ENCODE measurements at regions not wholly inside any gene's neighbourhood (a gene's known extent, or its start where the extent isn't known, plus 50 kb on each side); places are given as distances from the start of the nearest gene placed in this dataset.
"Not testable (repeated sequence)": the region's sequence is repeated elsewhere in the genome, so short reads cannot be mapped to it uniquely, and the experiment has no call there.

DNA sequence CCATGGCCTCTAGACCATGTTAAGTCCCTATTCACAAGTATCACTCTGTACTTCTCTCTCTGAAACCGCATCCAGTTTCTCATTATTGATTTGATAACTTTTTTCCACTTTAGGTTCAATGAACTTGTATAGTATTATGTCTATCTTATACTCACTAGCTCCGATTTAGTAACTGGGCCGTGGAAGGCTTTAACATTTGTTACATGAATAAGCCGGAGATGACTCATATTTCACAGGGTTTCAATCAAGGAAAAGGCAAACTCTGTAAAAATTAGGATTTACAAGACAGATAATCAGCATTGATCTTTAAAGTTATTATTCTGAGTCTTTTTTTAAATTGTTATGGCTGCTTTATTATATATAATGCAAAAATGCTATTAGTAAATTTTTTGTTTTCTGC is 662.2 kb upstream of the CNTN5 start:
- TF ChIP-seq, protein P1, sequence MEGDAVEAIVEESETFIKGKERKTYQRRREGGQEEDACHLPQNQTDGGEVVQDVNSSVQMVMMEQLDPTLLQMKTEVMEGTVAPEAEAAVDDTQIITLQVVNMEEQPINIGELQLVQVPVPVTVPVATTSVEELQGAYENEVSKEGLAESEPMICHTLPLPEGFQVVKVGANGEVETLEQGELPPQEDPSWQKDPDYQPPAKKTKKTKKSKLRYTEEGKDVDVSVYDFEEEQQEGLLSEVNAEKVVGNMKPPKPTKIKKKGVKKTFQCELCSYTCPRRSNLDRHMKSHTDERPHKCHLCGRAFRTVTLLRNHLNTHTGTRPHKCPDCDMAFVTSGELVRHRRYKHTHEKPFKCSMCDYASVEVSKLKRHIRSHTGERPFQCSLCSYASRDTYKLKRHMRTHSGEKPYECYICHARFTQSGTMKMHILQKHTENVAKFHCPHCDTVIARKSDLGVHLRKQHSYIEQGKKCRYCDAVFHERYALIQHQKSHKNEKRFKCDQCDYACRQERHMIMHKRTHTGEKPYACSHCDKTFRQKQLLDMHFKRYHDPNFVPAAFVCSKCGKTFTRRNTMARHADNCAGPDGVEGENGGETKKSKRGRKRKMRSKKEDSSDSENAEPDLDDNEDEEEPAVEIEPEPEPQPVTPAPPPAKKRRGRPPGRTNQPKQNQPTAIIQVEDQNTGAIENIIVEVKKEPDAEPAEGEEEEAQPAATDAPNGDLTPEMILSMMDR (IDR thresholded peaks at IDR 0.05; ENCODE audit: control insufficient read depth, insufficient read depth, low read depth, low read length, missing control alignments) = no peak
- H3K4me3 ChIP-seq (ENCODE audit: control insufficient read depth, low read depth, low read length) = no peak overlapping the region
- no peak for DNase-seq (ENCODE audit: low read depth)

DNA sequence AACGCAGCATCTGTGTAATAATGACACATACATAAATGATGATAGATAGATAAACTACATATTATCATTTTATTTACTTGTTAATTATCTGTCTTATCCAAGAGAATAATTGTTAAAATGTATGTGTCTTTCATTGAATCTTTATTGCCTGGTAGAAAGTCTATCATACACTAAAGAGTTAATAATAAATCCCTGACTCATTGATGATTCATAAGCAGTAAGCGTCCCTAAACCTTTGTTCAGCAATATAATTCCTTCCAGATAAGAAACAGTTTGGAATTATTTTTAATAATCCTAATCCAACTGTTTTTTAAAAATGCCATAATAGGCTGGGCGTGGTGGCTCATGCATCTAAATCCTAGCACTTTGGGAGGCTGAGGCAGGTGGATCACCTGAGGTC is 655.6 kb upstream of the CNTN5 start:
- no peak for DNase-seq (ENCODE audit: low read depth)
- H3K4me3 ChIP-seq (ENCODE audit: control insufficient read depth, low read depth, low read length) = no peak overlapping the region
- TF ChIP-seq, protein P1 (IDR thresholded peaks at IDR 0.05; ENCODE audit: control insufficient read depth, insufficient read depth, low read depth, low read length, missing control alignments) = no peak

DNA sequence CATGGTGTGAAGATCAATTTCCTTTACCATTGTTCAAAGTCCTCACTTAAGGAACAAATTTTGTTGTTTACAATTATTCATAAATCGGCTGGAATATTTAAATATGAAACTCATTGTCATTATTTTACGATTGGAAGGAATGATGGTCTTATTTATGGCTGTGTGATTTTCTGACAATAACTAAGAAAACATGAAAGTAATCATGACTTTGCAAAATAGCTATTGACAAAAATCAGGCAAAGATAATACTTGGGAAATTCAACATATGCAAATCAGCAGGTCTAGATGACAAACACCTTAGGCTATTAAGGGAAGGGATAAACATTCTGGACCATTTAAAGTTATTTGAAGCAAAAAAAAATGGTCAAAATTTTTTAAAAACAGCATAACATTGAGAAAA is 654.8 kb upstream of the CNTN5 start:
- TF ChIP-seq, protein P1 (IDR thresholded peaks at IDR 0.05; ENCODE audit: control insufficient read depth, insufficient read depth, low read depth, low read length, missing control alignments) = no peak
- no peak for DNase-seq (ENCODE audit: low read depth)

DNA sequence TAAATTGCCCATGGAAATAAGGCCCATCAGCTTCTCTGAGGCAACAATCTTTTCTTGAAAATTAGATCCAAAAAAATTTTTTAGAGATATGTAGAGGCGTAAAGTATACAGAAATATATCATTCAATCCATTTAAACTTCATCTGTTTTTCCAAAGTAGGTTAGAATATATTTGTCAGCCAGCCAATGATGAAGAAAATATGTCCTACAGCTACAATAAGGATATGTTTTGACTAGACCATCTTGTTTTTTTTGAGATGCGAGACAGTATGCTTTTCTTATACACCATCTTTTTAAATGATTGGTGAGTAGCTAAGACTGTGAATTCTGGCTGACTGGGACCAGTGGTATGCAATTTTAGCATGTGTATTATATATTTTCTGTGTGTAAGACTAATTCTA is 630.4 kb upstream of the CNTN5 start:
- H3K4me3 ChIP-seq (ENCODE audit: control insufficient read depth, low read depth, low read length) = no peak overlapping the region
- TF ChIP-seq, protein P1 (IDR thresholded peaks at IDR 0.05; ENCODE audit: control insufficient read depth, insufficient read depth, low read depth, low read length, missing control alignments) = no peak
- DNase-seq (ENCODE audit: low read depth) = no peak

More for the DNA sequence above, 654.8 kb upstream of the CNTN5 start:
- no peak overlapping the region for H3K4me3 ChIP-seq (ENCODE audit: control insufficient read depth, low read depth, low read length)

DNA sequence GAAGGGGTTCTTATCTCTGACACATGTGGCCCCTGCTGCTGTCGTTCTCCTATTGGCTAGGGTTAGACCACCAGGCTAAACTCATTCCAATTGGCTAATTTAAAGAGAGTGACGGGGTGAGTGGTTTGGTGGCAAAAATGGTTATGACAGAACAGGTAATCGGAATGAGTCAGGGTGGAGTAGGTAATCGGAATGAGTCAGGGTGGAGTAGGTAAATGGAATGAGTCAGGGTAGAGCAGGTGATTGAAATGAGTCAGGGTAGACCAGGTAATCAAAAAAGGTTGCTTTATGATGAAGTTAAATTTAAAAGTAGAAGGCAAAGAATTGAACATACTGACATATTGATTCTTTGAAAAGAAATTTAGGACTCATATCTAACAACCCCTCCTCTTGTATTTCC is 626.2 kb upstream of the CNTN5 start:
- H3K4me3 ChIP-seq (ENCODE audit: control insufficient read depth, low read depth, low read length); DNase-seq (ENCODE audit: low read depth): not testable (repeated sequence)

DNA sequence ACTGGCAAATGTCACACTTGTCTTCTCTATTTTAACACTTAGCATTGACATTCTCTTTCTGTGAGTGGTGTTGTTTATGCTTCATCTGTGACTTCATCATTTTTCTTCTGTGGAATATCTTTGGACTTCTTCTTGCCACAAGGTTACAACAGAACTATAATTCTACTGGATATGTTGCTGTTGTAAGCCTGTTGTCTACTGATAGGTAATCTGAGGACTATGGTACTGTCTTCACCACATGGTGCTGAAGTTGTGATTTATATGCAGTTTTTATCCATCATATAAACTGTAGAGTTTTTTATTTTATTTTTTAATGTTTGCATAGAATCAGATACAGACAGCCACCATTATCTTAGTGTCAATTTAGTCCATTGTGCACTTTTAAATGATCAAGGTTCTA is 622.2 kb upstream of the CNTN5 start:
- no peak for DNase-seq (ENCODE audit: low read depth)
- TF ChIP-seq, protein P1 (IDR thresholded peaks at IDR 0.05; ENCODE audit: control insufficient read depth, insufficient read depth, low read depth, low read length, missing control alignments) = no peak
- no peak overlapping the region for H3K4me3 ChIP-seq (ENCODE audit: control insufficient read depth, low read depth, low read length)

DNA sequence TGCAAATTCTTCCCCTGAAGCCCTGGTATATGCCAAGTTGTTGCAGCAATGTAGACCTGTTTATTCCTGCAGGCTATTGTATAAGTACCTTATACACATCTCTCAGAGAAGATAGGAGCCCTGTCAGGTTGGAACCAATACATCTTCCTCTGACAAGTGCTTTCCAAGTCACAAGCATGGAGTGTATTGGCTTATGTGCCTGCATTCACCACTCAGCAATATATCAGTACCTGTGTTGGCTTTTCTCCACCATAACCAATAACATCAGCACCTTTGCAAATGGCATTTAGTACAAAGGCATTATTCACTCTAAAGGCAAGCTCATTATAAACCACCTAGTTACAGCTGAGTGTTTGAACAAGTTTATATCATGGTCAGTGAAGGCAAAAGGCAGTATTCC is 611.7 kb upstream of the CNTN5 start:
- TF ChIP-seq, protein P1 (IDR thresholded peaks at IDR 0.05; ENCODE audit: control insufficient read depth, insufficient read depth, low read depth, low read length, missing control alignments) = no peak

More for the DNA sequence above, 611.7 kb upstream of the CNTN5 start:
- DNase-seq (ENCODE audit: low read depth) = no peak
- no peak overlapping the region for H3K4me3 ChIP-seq (ENCODE audit: control insufficient read depth, low read depth, low read length)
